Endothelial cell of umbilical vein (primary cell): ENCODE measurements at regions not wholly inside any gene's neighbourhood (a gene's known extent, or its start where the extent isn't known, plus 50 kb on each side); places are given as distances from the start of the nearest gene placed in this dataset.

Experiments
- BruUV-seq: library from RNA; stranded (reverse); fragments of 400-500 nt; replicated peaks from 2 replicates; lab custom pipeline; 2021; lab: Mats Ljungman, UMichigan
- CTCF ChIA-PET: fragments of 300-600, 350-600 bp; sonication (Branson Sonifier 250); formaldehyde crosslinking; loops from one replicate; lab custom pipeline; 2021; ENCODE audit warnings: antibody characterized with exemption, inconsistent platforms; lab: Charles Lee
- POLR2A ChIA-PET: fragments of 300-600, 350-600 bp; sonication (Branson Sonifier 250); formaldehyde crosslinking; loops from one replicate; lab custom pipeline; 2021; ENCODE audit warnings: antibody characterized with exemption, inconsistent platforms; lab: Charles Lee
- DNase-seq: peaks from one replicate; pipeline ENCODE4 v3.0.0-alpha.2; 2011; ENCODE audit warnings: low read depth, low spot score
- FAIRE-seq: peaks from 2 replicates; lab custom pipeline; 2011; peaks lifted over from hg19 to GRCh38; lab: Jason Lieb, UNC
- H2AFZ ChIP-seq: 2 replicates; pipeline ENCODE4 v1.6.0; 2012; ENCODE audit warnings: low read depth, low read length, control low read depth, inconsistent platforms
- H3K27ac ChIP-seq: 2 replicates; pipeline ENCODE4 v1.5.1; 2011; ENCODE audit warnings: low read depth, mild to moderate bottlenecking, control low read depth, low read length, moderate library complexity; ENCODE audit not compliant: insufficient read depth
- H3K27me3 ChIP-seq, 2 experiments: 2 replicates each; pipeline versions ENCODE4 v1.6.0 to v1.6.1; 2011; ENCODE audit warnings: low read length in 2 of 2, mixed read lengths in 1 of 2; ENCODE audit not compliant: control insufficient read depth in 2 of 2, insufficient read depth in 2 of 2
- H3K36me3 ChIP-seq, 2 experiments: 2 replicates in 1 of 2; 3 replicates in 1 of 2; pipeline ENCODE4 v1.5.1; 2011; ENCODE audit warnings: low read length in 2 of 2, mild to moderate bottlenecking in 1 of 2, moderate library complexity in 1 of 2; ENCODE audit not compliant: control insufficient read depth in 2 of 2, insufficient read depth in 2 of 2; ENCODE audit errors: extremely low read depth in 1 of 2
- H3K4me1 ChIP-seq: 3 replicates; pipeline ENCODE4 v1.5.1; 2011; ENCODE audit warnings: mild to moderate bottlenecking, low read length; ENCODE audit not compliant: control insufficient read depth, insufficient read depth; ENCODE audit errors: extremely low read depth
- H3K4me2 ChIP-seq: 2 replicates; pipeline ENCODE4 v1.6.1; 2011; ENCODE audit warnings: low read length, control low read depth, mixed read lengths; ENCODE audit not compliant: insufficient read depth
- H3K4me3 ChIP-seq, 3 experiments: fragments of 200-600 bp in 1 of 3; sonication (generic), shearing (Covaris generic) in 1 of 3; replicated peaks in 1 of 3; 2 replicates each; pipeline ENCODE4 v1.5.1; 2011 to 2016; ENCODE audit warnings: control low read depth in 3 of 3, low read length in 3 of 3, mild to moderate bottlenecking in 2 of 3, inconsistent platforms in 1 of 3, low read depth in 1 of 3, moderate library complexity in 1 of 3; ENCODE audit not compliant: insufficient read depth in 1 of 3
- H3K79me2 ChIP-seq: 2 replicates; pipeline ENCODE4 v1.6.0; 2012; ENCODE audit warnings: low read length, inconsistent platforms; ENCODE audit not compliant: control insufficient read depth, insufficient read depth
- H3K9ac ChIP-seq: replicated peaks from 2 replicates; pipeline ENCODE3; 2011; ENCODE audit warnings: low read length, control low read depth; ENCODE audit not compliant: insufficient read depth; ENCODE audit errors: extremely low read depth
- H3K9me1 ChIP-seq: replicated peaks from 3 replicates; pipeline ENCODE4 v1.6.0; 2011; ENCODE audit warnings: mild to moderate bottlenecking, low read length; ENCODE audit not compliant: control insufficient read depth, insufficient read depth; ENCODE audit errors: extremely low read depth
- H3K9me3 ChIP-seq: replicated peaks from 2 replicates; pipeline ENCODE4 v1.5.1; 2012; ENCODE audit warnings: low read length, inconsistent platforms; ENCODE audit not compliant: control insufficient read depth, insufficient read depth
- H4K20me1 ChIP-seq: replicated peaks from 2 replicates; pipeline ENCODE3; 2011; ENCODE audit warnings: mild to moderate bottlenecking, low read length; ENCODE audit not compliant: control insufficient read depth, insufficient read depth; ENCODE audit errors: extremely low read depth
- CTCF ChIP-seq, 2 donors: IDR thresholded peaks; 1 replicate in 1 of 2; 2 replicates in 1 of 2; pipeline ENCODE4 v1.5.1; 2011; ENCODE audit warnings: low read length in 2 of 2, mild to moderate bottlenecking in 2 of 2, moderate library complexity in 2 of 2, control low read depth in 1 of 2, inconsistent platforms in 1 of 2, low read depth in 1 of 2; ENCODE audit not compliant: insufficient read depth in 1 of 2; ENCODE audit errors: extremely low read depth in 1 of 2
- EZH2 ChIP-seq: IDR thresholded peaks from 2 replicates; pipeline ENCODE4 v1.6.1; 2012; ENCODE audit warnings: borderline replicate concordance, low read depth, mild to moderate bottlenecking, moderate library complexity, low read length, inconsistent platforms; ENCODE audit not compliant: severe bottlenecking
- FOS ChIP-seq: IDR thresholded peaks from 2 replicates; pipeline ENCODE4 v1.6.1; 2011; ENCODE audit warnings: mild to moderate bottlenecking, low read length, moderate library complexity, borderline replicate concordance; ENCODE audit not compliant: insufficient read depth
- GATA2 ChIP-seq: IDR thresholded peaks from 2 replicates; pipeline ENCODE4 v1.7.0; 2011; ENCODE audit warnings: low read depth, mild to moderate bottlenecking, moderate library complexity, mixed read lengths, low read length; ENCODE audit not compliant: insufficient read length, insufficient read depth
- JUN ChIP-seq: IDR thresholded peaks from 2 replicates; pipeline ENCODE4 v1.6.1; 2011; ENCODE audit warnings: borderline replicate concordance, low read depth; ENCODE audit not compliant: insufficient read length, insufficient read depth
- MAX ChIP-seq: IDR thresholded peaks from 2 replicates; pipeline ENCODE4 v1.6.1; 2011; ENCODE audit not compliant: insufficient read depth, insufficient read length
- MYC ChIP-seq: IDR thresholded peaks from one replicate; pipeline ENCODE4 v1.6.1; 2011; ENCODE audit warnings: mild to moderate bottlenecking, low read depth, low read length
- POLR2A ChIP-seq: IDR thresholded peaks from 2 replicates; pipeline ENCODE4 v1.6.1; 2012; ENCODE audit warnings: low read depth, mild to moderate bottlenecking, control low read depth, low read length
- POLR2AphosphoS5 ChIP-seq: IDR thresholded peaks from 2 replicates; pipeline ENCODE4 v1.6.1; 2012; ENCODE audit warnings: low read depth, mild to moderate bottlenecking, control low read depth, low read length, moderate library complexity; ENCODE audit not compliant: insufficient read depth
- dilution Hi-C: fragments of 300-500 bp; cut with MboI; formaldehyde crosslinking; loops from one replicate; pipeline ENCODE4 v1.15.0; 2019; ENCODE audit warnings: low sequenced_read_pairs; ENCODE audit not compliant: extremely low pct_ligation_motif_present
- intact Hi-C: fragments of 100-400 bp; cut with micrococcal nuclease; formaldehyde crosslinking; loops from one replicate; pipeline ENCODE4 v1.10.0; 2022

- H3K79me2 ChIP-seq, result peaks cover 1% of the 10 kb centered on the region
- no peaks in the 10 kb centered on the region for H3K9me3 ChIP-seq
- no peaks in the 10 kb centered on the region for H3K27me3 ChIP-seq
- no peak overlapping the region for H3K9ac ChIP-seq
- FAIRE-seq (no peak), DNase-seq (no peak)
- TF ChIP-seq GATA2, result no peak
- no peak for TF ChIP-seq MYC
- no peak for TF ChIP-seq JUN
- no peak for TF ChIP-seq CTCF (IDR thresholded peaks at IDR 0.05; ENCODE audit: extremely low read depth in 1 of 2, insufficient read depth in 1 of 2, low read depth in 1 of 2, low read length in 2 of 2)
- no peak for TF ChIP-seq FOS
- TF ChIP-seq POLR2AphosphoS5, result no peak
- no peak for TF ChIP-seq MAX
- no peak for TF ChIP-seq POLR2A
- no peak for TF ChIP-seq EZH2
- peaks cover 46 to 65% of the 10 kb centered on the region in 2 experiments for H3K36me3 ChIP-seq
- no peak overlapping the region for H3K27ac ChIP-seq
- dilution Hi-C loops, result no loop called here
- ChIA-PET POLR2A (no interaction called here), CTCF (no interaction called here)
- H3K9me1 ChIP-seq, result no peaks in the 10 kb centered on the region
- peaks cover 8% of the 10 kb centered on the region for H3K4me1 ChIP-seq
- H3K4me2 ChIP-seq, result no peak overlapping the region
- H4K20me1 ChIP-seq, result no peaks in the 10 kb centered on the region
- no peak overlapping the region for H2AFZ ChIP-seq
- H3K4me3 ChIP-seq, result no peak overlapping the region
- intact Hi-C loops, result no loop called here
- BruUV-seq, result no TSS peak
These were observed 218.1 kb downstream of the C12orf75 start for GRCh38 chr12:105548626-105549025.
